Progenitor cell of endocrine pancreas (in vitro differentiated cells): ENCODE measurements at regions not wholly inside any gene's neighbourhood (a gene's known extent, or its start where the extent isn't known, plus 50 kb on each side); places are given as distances from the start of the nearest gene placed in this dataset.

Experiments
- DNase-seq: peaks from one replicate; pipeline ENCODE4 v3.0.0; 2021; ENCODE audit warnings: low spot score; ENCODE audit not compliant: unreplicated experiment
- H3K27ac Mint-ChIP-seq: 2 replicates; pipeline ENCODE4 v1.8.0; 2021; ENCODE audit warnings: mild to moderate bottlenecking, moderate library complexity, mixed read lengths
- H3K27me3 Mint-ChIP-seq: 2 replicates; pipeline ENCODE4 v1.8.0; 2021; ENCODE audit warnings: mixed read lengths
- H3K36me3 Mint-ChIP-seq: 2 replicates; pipeline ENCODE4 v1.8.0; 2022; ENCODE audit warnings: mixed read lengths; ENCODE audit not compliant: insufficient read depth
- H3K4me1 Mint-ChIP-seq: 2 replicates; pipeline ENCODE4 v1.8.0; 2021; ENCODE audit warnings: low read depth, mixed read lengths
- H3K4me3 Mint-ChIP-seq: 2 replicates; pipeline ENCODE4 v1.8.0; 2021; ENCODE audit warnings: low read depth, mild to moderate bottlenecking, moderate library complexity, mixed read lengths
- H3K9me3 Mint-ChIP-seq: 2 replicates; pipeline ENCODE4 v1.8.0; 2021; ENCODE audit warnings: low read depth, mixed read lengths
- TF ChIP-seq, protein P1 (sequence below): fragments of 200-600 bp; sonication (generic); IDR thresholded peaks from one replicate; pipeline ENCODE4 v1.5.0; 2021; ENCODE audit warnings: antibody characterized with exemption, mild to moderate bottlenecking; ENCODE audit not compliant: unreplicated experiment

DNA sequence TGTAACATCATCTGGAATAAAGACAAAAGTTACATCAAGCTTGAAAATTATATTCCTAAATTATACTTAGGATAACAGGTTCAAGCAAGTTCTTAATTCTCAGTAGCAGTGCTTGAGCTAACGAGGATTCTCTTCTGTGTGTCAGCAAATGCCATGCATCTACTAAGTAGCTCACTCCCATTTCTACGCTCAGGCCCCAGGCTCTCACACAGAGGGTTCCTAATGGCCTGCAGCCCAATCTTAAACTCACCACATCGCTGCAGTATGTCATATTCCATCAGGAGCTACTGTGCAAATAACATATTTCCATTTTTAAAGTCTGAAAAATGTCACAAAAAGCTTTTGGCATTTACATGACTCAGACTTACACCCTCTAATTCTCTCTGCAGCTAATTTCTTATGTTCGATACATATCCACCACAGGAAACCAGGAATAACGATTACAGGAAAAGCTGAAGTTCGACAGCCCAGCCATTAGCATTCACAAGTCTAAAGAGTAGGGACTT, 474.8 kb downstream of the EFNA5 start:
- DNase-seq: no peak
- no peaks in the 10 kb centered on the region for H3K4me1 Mint-ChIP-seq
- H3K36me3 Mint-ChIP-seq: no peaks in the 10 kb centered on the region
- TF ChIP-seq, protein P1, sequence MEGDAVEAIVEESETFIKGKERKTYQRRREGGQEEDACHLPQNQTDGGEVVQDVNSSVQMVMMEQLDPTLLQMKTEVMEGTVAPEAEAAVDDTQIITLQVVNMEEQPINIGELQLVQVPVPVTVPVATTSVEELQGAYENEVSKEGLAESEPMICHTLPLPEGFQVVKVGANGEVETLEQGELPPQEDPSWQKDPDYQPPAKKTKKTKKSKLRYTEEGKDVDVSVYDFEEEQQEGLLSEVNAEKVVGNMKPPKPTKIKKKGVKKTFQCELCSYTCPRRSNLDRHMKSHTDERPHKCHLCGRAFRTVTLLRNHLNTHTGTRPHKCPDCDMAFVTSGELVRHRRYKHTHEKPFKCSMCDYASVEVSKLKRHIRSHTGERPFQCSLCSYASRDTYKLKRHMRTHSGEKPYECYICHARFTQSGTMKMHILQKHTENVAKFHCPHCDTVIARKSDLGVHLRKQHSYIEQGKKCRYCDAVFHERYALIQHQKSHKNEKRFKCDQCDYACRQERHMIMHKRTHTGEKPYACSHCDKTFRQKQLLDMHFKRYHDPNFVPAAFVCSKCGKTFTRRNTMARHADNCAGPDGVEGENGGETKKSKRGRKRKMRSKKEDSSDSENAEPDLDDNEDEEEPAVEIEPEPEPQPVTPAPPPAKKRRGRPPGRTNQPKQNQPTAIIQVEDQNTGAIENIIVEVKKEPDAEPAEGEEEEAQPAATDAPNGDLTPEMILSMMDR: no peak
- H3K27ac Mint-ChIP-seq: no peak overlapping the region
- no peak overlapping the region for H3K4me3 Mint-ChIP-seq
- no peaks in the 10 kb centered on the region for H3K27me3 Mint-ChIP-seq
- no peaks in the 10 kb centered on the region for H3K9me3 Mint-ChIP-seq

DNA sequence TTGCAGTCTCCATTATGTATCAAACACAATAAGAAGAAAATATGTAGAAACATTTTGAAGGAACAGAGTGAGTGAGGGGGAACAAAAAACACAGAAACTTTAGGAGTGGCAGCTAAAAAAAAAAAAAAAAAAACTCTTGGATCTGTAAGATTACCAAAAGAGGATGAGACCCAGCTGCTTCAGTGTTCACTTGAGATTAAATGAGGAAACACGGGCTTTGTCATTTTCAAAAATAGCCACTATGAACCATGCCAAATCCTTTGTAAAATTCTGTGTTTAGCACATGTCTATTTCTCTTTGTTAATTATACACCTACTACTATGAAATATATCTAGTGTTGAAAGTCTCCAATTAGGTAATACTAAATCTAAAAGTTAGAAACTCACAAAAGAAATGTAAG, 485.9 kb downstream of the EFNA5 start:
- Mint-ChIP-seq H3K27ac (no peak overlapping the region), H3K4me3 (no peak overlapping the region), H3K27me3 (no peaks in the 10 kb centered on the region), H3K9me3 (peaks cover 20% of the 10 kb centered on the region), H3K4me1 (peaks cover 5% of the 10 kb centered on the region), H3K36me3 (no peaks in the 10 kb centered on the region)
- DNase-seq: no peak
- TF ChIP-seq, protein P1: no peak

DNA sequence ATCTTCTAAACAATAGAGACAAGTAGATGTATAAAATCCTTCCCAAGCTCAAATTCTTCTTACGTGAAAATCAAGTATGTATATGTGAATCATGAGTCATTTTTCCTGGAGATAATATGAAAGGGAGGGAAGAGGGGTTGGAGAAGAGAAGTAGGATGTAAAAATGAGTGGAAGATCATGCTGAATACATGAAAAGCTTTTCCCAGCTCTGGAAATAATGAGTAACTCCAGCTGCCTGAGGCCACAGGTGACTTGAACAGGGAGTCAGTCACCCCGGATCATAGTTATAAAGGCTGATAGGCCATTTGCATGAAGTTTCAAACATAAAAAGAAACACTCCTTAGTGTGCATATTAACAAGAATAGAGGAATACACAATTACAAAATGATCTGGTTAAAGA, 486.7 kb downstream of the EFNA5 start:
- TF ChIP-seq, protein P1: no peak
- H3K27ac Mint-ChIP-seq: no peak overlapping the region
- H3K4me1 Mint-ChIP-seq: peaks cover 5% of the 10 kb centered on the region
- no peak overlapping the region for H3K4me3 Mint-ChIP-seq
- DNase-seq: no peak
- peaks cover 20% of the 10 kb centered on the region for H3K9me3 Mint-ChIP-seq
- no peaks in the 10 kb centered on the region for H3K27me3 Mint-ChIP-seq
- no peaks in the 10 kb centered on the region for H3K36me3 Mint-ChIP-seq

DNA sequence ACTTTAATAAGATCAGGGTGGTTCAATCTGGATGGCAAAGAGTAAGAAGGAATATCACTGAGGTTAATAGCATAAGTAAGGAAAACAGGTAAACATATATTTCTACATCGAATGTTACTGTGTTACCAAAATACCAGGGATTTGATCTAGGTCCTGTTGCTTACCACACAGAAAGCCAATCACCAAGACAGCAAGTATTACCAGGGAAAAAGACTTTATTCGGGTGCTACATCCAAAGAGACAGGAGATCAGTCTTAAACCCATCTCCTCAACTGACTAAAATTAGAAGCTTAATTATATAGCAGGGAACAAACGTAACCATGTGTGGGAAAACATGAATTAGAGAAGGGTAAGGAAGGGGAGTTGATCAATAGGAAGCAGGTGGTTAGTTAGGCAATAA, 500.1 kb downstream of the EFNA5 start:
- peaks cover 13% of the 10 kb centered on the region for H3K36me3 Mint-ChIP-seq
- peaks cover 6% of the 10 kb centered on the region for H3K4me1 Mint-ChIP-seq
- H3K27ac Mint-ChIP-seq: no peak overlapping the region
- no peak overlapping the region for H3K4me3 Mint-ChIP-seq
- no peaks in the 10 kb centered on the region for H3K27me3 Mint-ChIP-seq
- no peak for DNase-seq
- TF ChIP-seq, protein P1: no peak
- peaks cover 32% of the 10 kb centered on the region for H3K9me3 Mint-ChIP-seq

DNA sequence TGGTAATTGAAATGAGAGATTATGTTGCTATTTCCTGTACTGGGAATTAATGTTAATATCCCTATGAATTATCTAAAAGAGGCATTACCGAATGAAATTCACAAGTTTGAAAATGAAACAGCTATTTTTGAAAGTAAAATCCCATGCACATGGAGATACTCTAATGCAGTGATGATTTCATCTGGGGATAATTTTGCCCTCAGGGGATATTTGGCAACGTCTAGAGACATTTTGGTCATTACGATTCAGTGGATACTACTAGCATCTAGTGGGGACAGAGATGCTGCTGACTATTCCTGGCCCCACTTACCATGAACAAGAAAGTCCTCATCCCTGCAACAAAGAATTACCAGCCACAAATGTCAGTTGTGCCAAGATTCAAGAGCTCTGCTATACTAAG, 500.9 kb downstream of the EFNA5 start:
- peaks cover 6% of the 10 kb centered on the region for H3K4me1 Mint-ChIP-seq
- H3K4me3 Mint-ChIP-seq: no peak overlapping the region
- TF ChIP-seq, protein P1: no peak
- peaks cover 13% of the 10 kb centered on the region for H3K36me3 Mint-ChIP-seq
- H3K27me3 Mint-ChIP-seq: no peaks in the 10 kb centered on the region
- no peak overlapping the region for H3K27ac Mint-ChIP-seq
- no peak for DNase-seq
- peaks cover 32% of the 10 kb centered on the region for H3K9me3 Mint-ChIP-seq
